PC-9 (cell line): ENCODE measurements at regions not wholly inside any gene's neighbourhood (a gene's known extent, or its start where the extent isn't known, plus 50 kb on each side); places are given as distances from the start of the nearest gene placed in this dataset.

Source experiments
- BruUV-seq: library from RNA; stranded (reverse); fragments of 400-500 nt; replicated peaks from 2 replicates; lab custom pipeline; 2021; lab: Mats Ljungman, UMichigan
- CTCF ChIA-PET: fragments of 300-600 bp; sonication (Branson Sonifier 250); formaldehyde crosslinking; loops from one replicate; lab custom pipeline; 2022; ENCODE audit warnings: antibody characterized with exemption; lab: Charles Lee
- POLR2A ChIA-PET: fragments of 300-600 bp; sonication (Branson Sonifier 250); formaldehyde crosslinking; loops from one replicate; lab custom pipeline; 2022; ENCODE audit warnings: antibody characterized with exemption; ENCODE audit not compliant: unreplicated experiment; lab: Charles Lee
- DNase-seq, 2 experiments: peaks; one replicate each; pipeline versions ENCODE4 v3.0.0 to v3.0.0-alpha.2; 2015 to 2022; ENCODE audit warnings: mixed read lengths in 1 of 2
- H2AFZ ChIP-seq: fragments of 200-600 bp; sonication (generic); 2 replicates; pipeline ENCODE4 v1.8.1; 2017; ENCODE audit warnings: antibody characterized with exemption
- H3F3A ChIP-seq: fragments of 200-600 bp; sonication (generic); 2 replicates; pipeline ENCODE4 v1.8.1; 2017; ENCODE audit warnings: antibody characterized with exemption, mild to moderate bottlenecking, low read depth; ENCODE audit not compliant: insufficient read depth
- H3K27ac ChIP-seq: fragments of 200-600 bp; sonication (generic); 2 replicates; pipeline ENCODE4 v1.6.1; 2016; ENCODE audit warnings: mixed run types
- H3K27me3 ChIP-seq: fragments of 200-600 bp; sonication (generic); 2 replicates; pipeline ENCODE4 v1.6.1; 2016; ENCODE audit warnings: low read depth, mixed run types; ENCODE audit not compliant: insufficient read depth
- H3K36me3 ChIP-seq: fragments of 200-600 bp; sonication (generic); 2 replicates; pipeline ENCODE4 v1.6.1; 2016; ENCODE audit warnings: low read depth, mixed run types
- H3K4me1 ChIP-seq: fragments of 200-600 bp; sonication (generic); replicated peaks from 2 replicates; pipeline ENCODE4 v1.6.1; 2016; ENCODE audit warnings: mixed run types; ENCODE audit not compliant: insufficient read depth
- H3K4me2 ChIP-seq: fragments of 200-600 bp; sonication (generic); 2 replicates; pipeline ENCODE4 v1.6.1; 2017; ENCODE audit warnings: mixed run types
- H3K4me3 ChIP-seq: fragments of 200-600 bp; sonication (generic); 2 replicates; pipeline ENCODE4 v1.6.1; 2016; ENCODE audit warnings: mixed run types
- H3K79me2 ChIP-seq: fragments of 200-600 bp; sonication (generic); 2 replicates; pipeline ENCODE4 v1.6.1; 2017; ENCODE audit warnings: low read depth, mixed run types
- H3K9me2 ChIP-seq: fragments of 200-600 bp; sonication (generic); 2 replicates; pipeline ENCODE4 v1.8.1; 2017; ENCODE audit warnings: mild to moderate bottlenecking; ENCODE audit not compliant: insufficient read depth
- H3K9me3 ChIP-seq: fragments of 200-600 bp; sonication (generic); 2 replicates; pipeline ENCODE4 v1.8.1; 2016; ENCODE audit warnings: low read depth; ENCODE audit not compliant: insufficient read depth
- H4K20me1 ChIP-seq: fragments of 200-600 bp; sonication (generic); 2 replicates; pipeline ENCODE4 v1.8.1; 2017; ENCODE audit not compliant: insufficient read depth
- CTCF ChIP-seq: fragments of 200-600 bp; sonication (generic); conservative IDR thresholded peaks from 2 replicates; pipeline ENCODE4 v1.6.1; 2017; ENCODE audit warnings: mixed run types, antibody characterized with exemption, mild to moderate bottlenecking, moderate library complexity
- EZH2 ChIP-seq: fragments of 200-600 bp; sonication (generic); IDR thresholded peaks from 2 replicates; pipeline ENCODE4 v1.8.0; 2017; ENCODE audit warnings: antibody characterized with exemption, low read depth
- intact Hi-C: fragments of 100-400 bp; cut with micrococcal nuclease; formaldehyde crosslinking; loops from one replicate; pipeline ENCODE4 v1.10.0; 2022; ENCODE audit not compliant: unreplicated experiment

GRCh38 chr14:43981135-43981768 lies 525.8 kb downstream of the FSCB start:
- TF ChIP-seq CTCF: no peak
- no peak for TF ChIP-seq EZH2
- no TSS peak for BruUV-seq
- H4K20me1 ChIP-seq: no peaks in the 10 kb centered on the region

GRCh38 chr14:43956741-43957140 lies 550.3 kb downstream of the FSCB start:
- H3F3A ChIP-seq: no peaks in the 10 kb centered on the region
- H3K4me2 ChIP-seq: no peak overlapping the region
- H3K79me2 ChIP-seq: no peaks in the 10 kb centered on the region
- intact Hi-C loops: no loop called here
- no TSS peak for BruUV-seq
- H3K27me3 ChIP-seq: no peaks in the 10 kb centered on the region
- 0 out of 2 replicates have a peak overlapping the region, but pooled peaks have one; percentile 15 for H2AFZ ChIP-seq
- H3K4me1 ChIP-seq: no peaks in the 10 kb centered on the region
- ChIA-PET POLR2A (no interaction called here), CTCF (no interaction called here)
- no peak for DNase-seq
- H3K36me3 ChIP-seq: no peaks in the 10 kb centered on the region
- no peak overlapping the region for H3K4me3 ChIP-seq
- no peaks in the 10 kb centered on the region for H3K9me3 ChIP-seq
- TF ChIP-seq CTCF (no peak), EZH2 (no peak)
- H4K20me1 ChIP-seq: no peaks in the 10 kb centered on the region
- no peak overlapping the region for H3K27ac ChIP-seq
- H3K9me2 ChIP-seq: no peaks in the 10 kb centered on the region

More at GRCh38 chr14:43981135-43981768, 525.8 kb downstream of the FSCB start:
- H3K36me3 ChIP-seq: no peaks in the 10 kb centered on the region
- intact Hi-C loops: no loop called here
- H3K79me2 ChIP-seq: no peaks in the 10 kb centered on the region
- DNase-seq: no peak
- H3K27me3 ChIP-seq: no peaks in the 10 kb centered on the region
- H3K4me3 ChIP-seq: no peak overlapping the region
- H2AFZ ChIP-seq: 0 out of 2 replicates have a peak overlapping the region, but pooled peaks have one; percentile 0
- no peak overlapping the region for H3K27ac ChIP-seq
- ChIA-PET POLR2A (no interaction called here), CTCF (no interaction called here)
- no peaks in the 10 kb centered on the region for H3K9me2 ChIP-seq
- no peaks in the 10 kb centered on the region for H3K4me1 ChIP-seq
- no peak overlapping the region for H3K4me2 ChIP-seq
- no peaks in the 10 kb centered on the region for H3K9me3 ChIP-seq
- H3F3A ChIP-seq: no peaks in the 10 kb centered on the region

- no peaks in the 10 kb centered on the region for H3K4me1 ChIP-seq
- no peak for DNase-seq
- ChIA-PET CTCF (no interaction called here), POLR2A (no interaction called here)
- H3F3A ChIP-seq: no peaks in the 10 kb centered on the region
- H3K27me3 ChIP-seq: no peaks in the 10 kb centered on the region
- H3K4me3 ChIP-seq: no peak overlapping the region
- no peaks in the 10 kb centered on the region for H3K9me3 ChIP-seq
- BruUV-seq: no TSS peak
- no peaks in the 10 kb centered on the region for H3K36me3 ChIP-seq
- no peak overlapping the region for H3K4me2 ChIP-seq
- no peak overlapping the region for H2AFZ ChIP-seq
- intact Hi-C loops: no loop called here
- TF ChIP-seq EZH2 (no peak), CTCF (no peak)
- no peaks in the 10 kb centered on the region for H3K79me2 ChIP-seq
- no peak overlapping the region for H3K27ac ChIP-seq
- H4K20me1 ChIP-seq: no peaks in the 10 kb centered on the region
- no peaks in the 10 kb centered on the region; the same call in 1 of the 2 replicates for H3K9me2 ChIP-seq
Measured at GRCh38 chr14:43949400-43949799, 557.7 kb downstream of the FSCB start.
